ENCODE measurements at regions not wholly inside any gene's neighbourhood (a gene's known extent, or its start where the extent isn't known, plus 50 kb on each side); places are given as distances from the start of the nearest gene placed in this dataset.

- in situ Hi-C loops (cut with HindIII; ENCODE audit: low sequenced_read_pairs): no loop called here
These were observed 225.0 kb upstream of the KIRREL3 start for GRCh38 chr11:127225619-127226018.

GRCh38 chr11:127224276-127224675 lies 223.7 kb upstream of the KIRREL3 start:
- in situ Hi-C loops (cut with HindIII; ENCODE audit: low sequenced_read_pairs): no loop called here

GRCh38 chr11:127223633-127224032 lies 223.1 kb upstream of the KIRREL3 start:
- in situ Hi-C loops (cut with HindIII; ENCODE audit: low sequenced_read_pairs): no loop called here

GRCh38 chr11:127223026-127223425 lies 222.5 kb upstream of the KIRREL3 start:
- in situ Hi-C loops (cut with HindIII; ENCODE audit: low sequenced_read_pairs): no loop called here

- in situ Hi-C loops (cut with HindIII; ENCODE audit: low sequenced_read_pairs): no loop called here
These were observed 219.1 kb upstream of the KIRREL3 start for GRCh38 chr11:127219704-127220103.

GRCh38 chr11:127218275-127218608 lies 217.7 kb upstream of the KIRREL3 start:
- in situ Hi-C loops (cut with HindIII; ENCODE audit: low sequenced_read_pairs): no loop called here

- in situ Hi-C loops (cut with HindIII; ENCODE audit: low sequenced_read_pairs): no loop called here
These were observed 217.1 kb upstream of the KIRREL3 start for GRCh38 chr11:127217452-127218274.

- in situ Hi-C loops (cut with HindIII; ENCODE audit: low sequenced_read_pairs): no loop called here
These were observed 205.2 kb upstream of the KIRREL3 start for GRCh38 chr11:127205688-127206217.

GRCh38 chr11:127203490-127203889 lies 202.9 kb upstream of the KIRREL3 start:
- in situ Hi-C loops (cut with HindIII; ENCODE audit: low sequenced_read_pairs): no loop called here

- in situ Hi-C loops (cut with HindIII; ENCODE audit: low sequenced_read_pairs): no loop called here
These were observed 201.5 kb upstream of the KIRREL3 start for GRCh38 chr11:127202105-127202504.

GRCh38 chr11:127199306-127199801 lies 198.8 kb upstream of the KIRREL3 start:
- in situ Hi-C loops (cut with HindIII; ENCODE audit: low sequenced_read_pairs): no loop called here

GRCh38 chr11:127195501-127196120 lies 195.0 kb upstream of the KIRREL3 start:
- in situ Hi-C loops (cut with HindIII; ENCODE audit: low sequenced_read_pairs): no loop called here

- in situ Hi-C loops (cut with HindIII; ENCODE audit: low sequenced_read_pairs): no loop called here
These were observed 194.0 kb upstream of the KIRREL3 start for GRCh38 chr11:127194521-127194920.

- in situ Hi-C loops (cut with HindIII; ENCODE audit: low sequenced_read_pairs): no loop called here
These were observed 193.4 kb upstream of the KIRREL3 start for GRCh38 chr11:127193950-127194349.

- in situ Hi-C loops (cut with HindIII; ENCODE audit: low sequenced_read_pairs): no loop called here
These were observed 191.1 kb upstream of the KIRREL3 start for GRCh38 chr11:127191689-127192088.

GRCh38 chr11:127191261-127191660 lies 190.7 kb upstream of the KIRREL3 start:
- in situ Hi-C loops (cut with HindIII; ENCODE audit: low sequenced_read_pairs): no loop called here

GRCh38 chr11:127182586-127183203 lies 182.1 kb upstream of the KIRREL3 start:
- in situ Hi-C loops (cut with HindIII; ENCODE audit: low sequenced_read_pairs): no loop called here

- in situ Hi-C loops (cut with HindIII; ENCODE audit: low sequenced_read_pairs): no loop called here
These were observed 156.7 kb upstream of the KIRREL3 start for GRCh38 chr11:127157225-127157624.

GRCh38 chr11:127149410-127149809 lies 148.8 kb upstream of the KIRREL3 start:
- in situ Hi-C loops (cut with HindIII; ENCODE audit: low sequenced_read_pairs): no loop called here

- in situ Hi-C loops (cut with HindIII; ENCODE audit: low sequenced_read_pairs): no loop called here
These were observed 142.7 kb upstream of the KIRREL3 start for GRCh38 chr11:127143251-127143650.

- in situ Hi-C loops (cut with HindIII; ENCODE audit: low sequenced_read_pairs): no loop called here
These were observed 138.0 kb upstream of the KIRREL3 start for GRCh38 chr11:127138613-127139012.

All from DLD1 (cell line).